LNCaP clone FGC (cell line): ENCODE measurements at regions not wholly inside any gene's neighbourhood (a gene's known extent, or its start where the extent isn't known, plus 50 kb on each side); places are given as distances from the start of the nearest gene placed in this dataset.

Experiments used
- DNase-seq: peaks from one replicate; pipeline ENCODE4 v3.0.0-alpha.2; 2011; ENCODE audit warnings: low read depth
- H3K4me3 ChIP-seq: 2 replicates; pipeline ENCODE4 v1.5.1; 2011; ENCODE audit warnings: mild to moderate bottlenecking, low read depth, low read length, control low read depth
- TF ChIP-seq, protein P1 (sequence below): IDR thresholded peaks from 2 replicates; pipeline ENCODE4 v1.5.1; 2012; ENCODE audit warnings: mild to moderate bottlenecking; ENCODE audit not compliant: control insufficient read depth, insufficient read depth; ENCODE audit errors: extremely low read depth

DNA sequence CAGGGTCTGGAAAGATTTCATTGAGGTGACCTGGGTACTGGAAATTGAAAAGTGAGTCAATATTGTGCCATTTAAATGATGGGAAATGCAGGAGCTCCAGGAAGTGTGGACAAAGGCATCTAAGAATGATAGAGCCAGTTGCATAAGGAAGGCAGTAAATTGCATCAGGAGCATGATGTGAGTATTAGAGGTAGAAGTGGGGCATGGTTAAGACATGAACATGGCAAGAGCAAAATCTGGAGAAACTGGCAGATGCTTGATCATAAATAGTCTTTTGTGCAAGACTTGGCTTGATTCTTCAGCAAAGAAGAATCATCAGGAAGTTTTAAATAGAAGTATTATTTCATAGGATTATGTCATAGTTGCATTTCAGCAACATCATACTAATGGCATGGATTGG, 157.4 kb upstream of the PUM3 start:
- H3K4me3 ChIP-seq, result no peak overlapping the region
- DNase-seq, result no peak
- TF ChIP-seq, protein P1, sequence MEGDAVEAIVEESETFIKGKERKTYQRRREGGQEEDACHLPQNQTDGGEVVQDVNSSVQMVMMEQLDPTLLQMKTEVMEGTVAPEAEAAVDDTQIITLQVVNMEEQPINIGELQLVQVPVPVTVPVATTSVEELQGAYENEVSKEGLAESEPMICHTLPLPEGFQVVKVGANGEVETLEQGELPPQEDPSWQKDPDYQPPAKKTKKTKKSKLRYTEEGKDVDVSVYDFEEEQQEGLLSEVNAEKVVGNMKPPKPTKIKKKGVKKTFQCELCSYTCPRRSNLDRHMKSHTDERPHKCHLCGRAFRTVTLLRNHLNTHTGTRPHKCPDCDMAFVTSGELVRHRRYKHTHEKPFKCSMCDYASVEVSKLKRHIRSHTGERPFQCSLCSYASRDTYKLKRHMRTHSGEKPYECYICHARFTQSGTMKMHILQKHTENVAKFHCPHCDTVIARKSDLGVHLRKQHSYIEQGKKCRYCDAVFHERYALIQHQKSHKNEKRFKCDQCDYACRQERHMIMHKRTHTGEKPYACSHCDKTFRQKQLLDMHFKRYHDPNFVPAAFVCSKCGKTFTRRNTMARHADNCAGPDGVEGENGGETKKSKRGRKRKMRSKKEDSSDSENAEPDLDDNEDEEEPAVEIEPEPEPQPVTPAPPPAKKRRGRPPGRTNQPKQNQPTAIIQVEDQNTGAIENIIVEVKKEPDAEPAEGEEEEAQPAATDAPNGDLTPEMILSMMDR, result no peak

DNA sequence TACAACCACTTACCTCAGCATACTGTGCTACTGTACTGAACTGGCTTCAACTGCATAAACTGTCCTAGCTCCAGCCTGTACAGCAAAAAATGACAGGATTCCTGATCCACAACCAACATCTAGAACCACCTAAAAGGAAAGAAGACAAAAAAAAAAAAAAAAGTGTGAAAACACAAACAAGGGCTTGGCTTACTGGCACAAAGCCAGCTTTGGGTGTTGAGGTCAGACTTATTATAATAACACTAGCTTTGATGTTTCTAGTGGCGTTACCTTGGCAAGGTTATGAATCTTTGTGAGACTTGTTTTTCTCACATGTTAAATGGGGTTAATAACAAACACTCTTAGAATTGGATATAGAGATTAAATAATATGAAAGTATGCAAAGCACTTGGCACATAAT, 148.5 kb upstream of the PUM3 start:
- TF ChIP-seq, protein P1, result no peak
- no peak for DNase-seq
- H3K4me3 ChIP-seq, result no peak overlapping the region

DNA sequence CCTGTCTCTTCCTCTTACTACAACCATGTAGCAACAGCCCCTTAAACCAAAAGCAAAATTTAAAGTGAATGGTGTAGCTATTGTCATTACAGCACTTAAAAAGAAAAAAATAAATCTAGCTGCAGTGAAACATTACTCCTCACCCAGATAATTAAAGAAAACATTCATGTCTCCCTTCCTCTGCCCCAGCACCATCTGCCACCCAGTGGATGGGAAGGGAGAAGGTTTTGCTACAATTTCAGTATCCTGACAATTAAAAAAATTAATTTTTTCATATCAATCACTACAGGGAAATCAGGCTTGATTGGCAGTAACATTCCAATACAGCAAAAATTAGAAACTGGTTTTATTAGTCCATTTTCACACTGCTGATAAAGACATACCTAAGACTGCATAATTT, 147.4 kb upstream of the PUM3 start:
- no peak for DNase-seq
- H3K4me3 ChIP-seq, result no peak overlapping the region
- TF ChIP-seq, protein P1, result peak; percentile 31; the same call in 1 of the 2 replicates

DNA sequence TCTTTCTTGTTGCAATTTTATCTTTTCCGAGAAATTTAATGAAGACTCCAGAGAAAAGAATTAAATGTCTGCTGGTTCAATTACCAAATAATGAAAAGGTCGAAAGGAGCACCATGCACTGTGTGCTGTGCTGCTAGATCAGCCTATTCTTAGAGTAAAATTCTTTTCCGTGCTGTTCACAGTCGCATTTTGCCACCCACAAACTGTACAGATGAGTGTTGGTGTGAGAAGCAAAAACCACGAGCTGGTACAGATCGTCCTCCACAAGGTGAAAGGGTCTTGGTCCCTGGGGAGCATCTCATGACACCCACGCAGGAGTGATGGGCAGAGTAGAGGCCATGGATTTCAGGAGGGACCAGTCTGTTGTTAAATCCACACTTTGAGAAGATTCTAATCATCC, 143.8 kb upstream of the PUM3 start:
- no peak overlapping the region for H3K4me3 ChIP-seq
- TF ChIP-seq, protein P1, result no peak
- DNase-seq, result no peak

DNA sequence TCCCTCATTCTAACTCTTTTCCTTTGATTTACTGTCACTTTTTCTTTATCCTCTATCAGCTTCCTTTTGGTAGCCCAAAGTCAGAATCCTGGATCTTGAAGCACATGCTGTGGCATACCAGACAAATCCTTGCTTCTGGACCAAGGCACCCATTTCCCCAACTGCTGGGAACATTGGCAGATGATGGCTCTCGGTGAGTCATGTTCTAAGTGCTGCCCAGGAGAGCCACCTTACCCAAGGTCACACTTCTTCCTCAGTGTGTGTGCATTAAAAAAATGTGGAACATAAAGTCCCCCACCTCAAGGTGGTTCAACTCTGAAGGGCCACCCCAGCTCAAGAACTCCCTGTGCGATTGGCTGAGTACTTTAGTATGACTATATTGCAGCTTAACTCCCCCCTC, 141.4 kb upstream of the PUM3 start:
- TF ChIP-seq, protein P1, result no peak
- H3K4me3 ChIP-seq, result no peak overlapping the region
- DNase-seq, result no peak

DNA sequence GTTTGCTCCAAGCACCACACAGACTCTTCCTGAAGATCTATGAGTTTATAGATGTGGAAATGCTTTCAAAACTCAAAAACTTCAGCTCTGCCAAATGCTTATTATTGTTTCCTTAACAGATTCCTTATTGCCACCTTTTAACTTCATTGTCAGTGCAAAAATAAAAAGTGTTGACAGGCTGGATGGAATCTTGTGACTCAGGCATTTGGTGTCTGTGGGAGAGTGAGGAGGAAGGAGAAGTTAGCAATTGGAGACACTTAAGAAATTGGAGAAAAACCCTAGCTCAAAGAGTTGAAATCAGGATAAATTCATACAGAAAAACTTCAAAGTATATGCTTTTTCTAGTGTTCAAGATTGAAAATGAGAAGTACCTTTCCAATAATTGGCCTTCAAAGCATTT, 140.6 kb upstream of the PUM3 start:
- no peak for DNase-seq
- H3K4me3 ChIP-seq, result no peak overlapping the region
- TF ChIP-seq, protein P1, result no peak

DNA sequence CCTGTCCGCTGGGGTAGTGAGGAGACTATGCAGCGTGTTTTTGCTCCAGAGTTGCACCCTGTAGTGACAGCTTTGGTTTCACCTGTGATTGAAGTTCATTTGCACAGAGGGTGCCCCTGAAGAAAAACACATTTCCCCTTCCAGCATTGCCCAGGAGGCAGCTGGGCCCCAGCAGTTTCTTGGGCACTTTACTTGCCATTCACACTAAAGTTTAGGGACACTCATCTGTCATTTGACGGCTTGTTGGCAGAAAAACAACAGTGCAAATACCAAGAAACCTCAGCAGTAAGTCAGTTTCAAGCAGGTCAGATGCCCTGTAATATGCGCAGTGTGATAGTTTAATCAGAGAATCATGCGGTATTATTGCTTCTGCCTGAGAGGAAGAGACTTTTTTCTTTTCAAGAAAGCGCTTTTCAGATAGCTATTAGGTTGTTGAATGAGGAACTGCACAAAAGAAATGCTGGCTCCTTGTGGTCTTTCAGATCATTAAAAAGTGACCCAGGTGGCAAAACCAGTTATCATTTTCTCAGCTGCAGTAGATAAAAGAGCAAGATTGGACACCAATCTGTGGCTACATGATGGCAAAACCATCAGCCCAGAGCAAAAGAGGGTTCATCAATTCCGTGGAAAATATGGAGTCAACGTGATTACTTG, 136.2 kb upstream of the PUM3 start:
- TF ChIP-seq, protein P1, result no peak
- no peak for DNase-seq
- no peak overlapping the region for H3K4me3 ChIP-seq
